OCI-LY7 (cell line): ENCODE measurements at regions not wholly inside any gene's neighbourhood (a gene's known extent, or its start where the extent isn't known, plus 50 kb on each side); places are given as distances from the start of the nearest gene placed in this dataset.

Source experiments
- BruUV-seq: library from RNA; stranded (reverse); fragments of 400-500 nt; replicated peaks from 2 replicates; lab custom pipeline; 2021; lab: Mats Ljungman, UMichigan
- CTCF ChIA-PET: fragments of 300-600 bp; sonication (Branson Sonifier 250); formaldehyde crosslinking; loops from one replicate; lab custom pipeline; 2022; ENCODE audit warnings: antibody characterized with exemption; ENCODE audit not compliant: unreplicated experiment; lab: Charles Lee
- POLR2A ChIA-PET: fragments of 300-600 bp; sonication (Branson Sonifier 250); formaldehyde crosslinking; loops from one replicate; lab custom pipeline; 2022; ENCODE audit warnings: antibody characterized with exemption; lab: Charles Lee
- DNase-seq: peaks from one replicate; pipeline ENCODE4 v3.0.0-alpha.2; 2015; ENCODE audit warnings: low spot score
- H2AFZ ChIP-seq: fragments of 200-600 bp; sonication (generic), shearing (Covaris generic); 2 replicates; pipeline ENCODE4 v1.6.1; 2014; ENCODE audit warnings: mild to moderate bottlenecking, antibody characterized with exemption, low read length, moderate library complexity
- H3K27ac ChIP-seq: fragments of 200-600 bp; sonication (generic); 2 replicates; pipeline ENCODE4 v1.5.1; 2014; ENCODE audit warnings: mixed run types, low read depth, mild to moderate bottlenecking, moderate library complexity, low read length, inconsistent platforms; ENCODE audit not compliant: poor library complexity, severe bottlenecking
- H3K36me3 ChIP-seq: fragments of 200-600 bp; sonication (generic); 2 replicates; pipeline ENCODE4 v1.6.1; 2014; ENCODE audit warnings: mild to moderate bottlenecking, antibody characterized with exemption, low read length, moderate library complexity, mixed read lengths; ENCODE audit not compliant: insufficient read depth
- H3K4me1 ChIP-seq: fragments of 200-600 bp; sonication (generic); 2 replicates; pipeline ENCODE4 v1.5.1; 2014; ENCODE audit warnings: mild to moderate bottlenecking, low read length; ENCODE audit not compliant: insufficient read depth, poor library complexity, severe bottlenecking
- H3K4me2 ChIP-seq: fragments of 200-600 bp; sonication (generic); 2 replicates; pipeline ENCODE4 v1.6.1; 2014; ENCODE audit warnings: mild to moderate bottlenecking, low read length
- H3K4me3 ChIP-seq: fragments of 200-600 bp; sonication (generic); 2 replicates; pipeline ENCODE4 v1.5.1; 2014; ENCODE audit warnings: mild to moderate bottlenecking, low read depth, low read length; ENCODE audit not compliant: poor library complexity, severe bottlenecking
- H3K79me2 ChIP-seq: fragments of 200-600 bp; sonication (generic); 2 replicates; pipeline ENCODE4 v1.6.1; 2016; ENCODE audit warnings: low read depth, mild to moderate bottlenecking, low read length, moderate library complexity, mixed read lengths; ENCODE audit not compliant: insufficient read depth
- H3K9me2 ChIP-seq: fragments of 200-600 bp; sonication (generic); 2 replicates; pipeline ENCODE4 v1.6.1; 2016; ENCODE audit warnings: mild to moderate bottlenecking, low read length, mixed read lengths; ENCODE audit not compliant: insufficient read depth
- H3K9me3 ChIP-seq: fragments of 200-600 bp; sonication (generic); 2 replicates; pipeline ENCODE4 v1.6.1; 2014; ENCODE audit warnings: mild to moderate bottlenecking, mixed run types, low read length, mixed read lengths
- H4K20me1 ChIP-seq: fragments of 200-600 bp; sonication (generic); 2 replicates; pipeline ENCODE4 v1.6.1; 2014; ENCODE audit warnings: mild to moderate bottlenecking, antibody characterized with exemption, low read length, moderate library complexity, mixed read lengths; ENCODE audit not compliant: insufficient read depth
- EZH2phosphoT487 ChIP-seq: fragments of 200-600 bp; sonication (generic); IDR thresholded peaks from 2 replicates; pipeline ENCODE4 v1.6.1; 2018; ENCODE audit warnings: low read depth, borderline replicate concordance, mild to moderate bottlenecking, mixed run types, antibody characterized with exemption, low read length, moderate library complexity, mixed read lengths
- intact Hi-C: fragments of 100-400 bp; cut with micrococcal nuclease; formaldehyde crosslinking; loops from one replicate; pipeline ENCODE4 v1.10.0; 2022; ENCODE audit not compliant: unreplicated experiment
- TF ChIP-seq, protein P1 (sequence below): fragments of 200-600 bp; sonication (generic); conservative IDR thresholded peaks from 2 replicates; pipeline ENCODE4 v1.5.1; 2014; ENCODE audit warnings: mild to moderate bottlenecking, antibody characterized with exemption, low read length, moderate library complexity, mixed read lengths

DNA sequence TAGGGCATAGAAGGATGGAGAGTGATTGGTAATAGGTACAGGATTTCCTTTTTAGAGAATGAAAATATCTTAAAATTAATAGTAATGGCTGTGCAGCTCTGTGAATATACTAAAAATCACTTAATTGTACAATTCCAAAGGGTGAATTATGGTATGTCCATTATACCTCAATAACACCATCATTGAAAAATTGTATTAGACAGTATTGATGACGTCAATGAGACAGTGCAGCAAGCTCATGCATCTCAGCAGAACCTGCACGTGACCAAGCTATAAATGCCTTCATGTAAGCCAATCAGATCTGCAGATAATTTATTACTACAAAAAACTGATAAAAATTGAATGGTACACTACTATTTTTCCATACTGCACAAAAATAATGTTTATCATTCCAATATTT is 354.4 kb upstream of the CDH19 start:
- H4K20me1 ChIP-seq: no peaks in the 10 kb centered on the region
- intact Hi-C loops: no loop called here
- TF ChIP-seq, protein P1, sequence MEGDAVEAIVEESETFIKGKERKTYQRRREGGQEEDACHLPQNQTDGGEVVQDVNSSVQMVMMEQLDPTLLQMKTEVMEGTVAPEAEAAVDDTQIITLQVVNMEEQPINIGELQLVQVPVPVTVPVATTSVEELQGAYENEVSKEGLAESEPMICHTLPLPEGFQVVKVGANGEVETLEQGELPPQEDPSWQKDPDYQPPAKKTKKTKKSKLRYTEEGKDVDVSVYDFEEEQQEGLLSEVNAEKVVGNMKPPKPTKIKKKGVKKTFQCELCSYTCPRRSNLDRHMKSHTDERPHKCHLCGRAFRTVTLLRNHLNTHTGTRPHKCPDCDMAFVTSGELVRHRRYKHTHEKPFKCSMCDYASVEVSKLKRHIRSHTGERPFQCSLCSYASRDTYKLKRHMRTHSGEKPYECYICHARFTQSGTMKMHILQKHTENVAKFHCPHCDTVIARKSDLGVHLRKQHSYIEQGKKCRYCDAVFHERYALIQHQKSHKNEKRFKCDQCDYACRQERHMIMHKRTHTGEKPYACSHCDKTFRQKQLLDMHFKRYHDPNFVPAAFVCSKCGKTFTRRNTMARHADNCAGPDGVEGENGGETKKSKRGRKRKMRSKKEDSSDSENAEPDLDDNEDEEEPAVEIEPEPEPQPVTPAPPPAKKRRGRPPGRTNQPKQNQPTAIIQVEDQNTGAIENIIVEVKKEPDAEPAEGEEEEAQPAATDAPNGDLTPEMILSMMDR: no peak
- TF ChIP-seq EZH2phosphoT487: no peak
- no peaks in the 10 kb centered on the region for H3K36me3 ChIP-seq
- no peaks in the 10 kb centered on the region for H3K9me3 ChIP-seq
- no peaks in the 10 kb centered on the region for H3K4me1 ChIP-seq
- no peak overlapping the region for H2AFZ ChIP-seq
- no peaks in the 10 kb centered on the region for H3K79me2 ChIP-seq
- ChIA-PET CTCF (no interaction called here), POLR2A (interaction anchor here (0.7 to 1.1 kb wide), 3 partner anchors 8 to 26 kb away, joined by 3 to 7 read pairs (median 3); no protein-coding TSS in a partner anchor)
- H3K4me2 ChIP-seq: no peak overlapping the region
- H3K27ac ChIP-seq: no peak overlapping the region
- no peaks in the 10 kb centered on the region for H3K9me2 ChIP-seq
- no peak for DNase-seq
- H3K4me3 ChIP-seq: no peak overlapping the region
- no TSS peak for BruUV-seq

DNA sequence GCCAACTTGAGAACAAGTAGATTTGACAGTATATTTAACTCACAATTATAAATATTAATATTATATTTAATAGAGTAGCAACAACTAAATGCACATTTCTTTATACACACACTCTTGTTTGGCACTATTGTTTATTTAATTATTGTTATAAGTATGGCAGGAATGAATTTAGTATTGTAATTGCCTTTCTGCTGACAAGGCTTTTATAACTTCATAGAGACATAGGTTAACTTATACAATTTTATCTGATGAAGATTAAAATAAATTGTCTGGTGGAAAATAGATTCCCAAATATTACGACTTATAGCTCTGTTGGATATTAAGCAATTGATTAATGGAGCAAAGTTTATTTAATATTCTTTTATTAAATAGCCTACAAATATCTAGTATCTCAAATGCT is 347.9 kb upstream of the CDH19 start:
- DNase-seq: no peak
- intact Hi-C loops: no loop called here
- no peaks in the 10 kb centered on the region for H4K20me1 ChIP-seq
- no peak overlapping the region for H3K4me3 ChIP-seq
- no peak overlapping the region for H2AFZ ChIP-seq
- H3K4me2 ChIP-seq: no peak overlapping the region
- no peaks in the 10 kb centered on the region for H3K36me3 ChIP-seq
- CTCF ChIA-PET: no interaction called here
- H3K27ac ChIP-seq: no peak overlapping the region
- H3K79me2 ChIP-seq: no peaks in the 10 kb centered on the region
- no peaks in the 10 kb centered on the region for H3K4me1 ChIP-seq
- no peaks in the 10 kb centered on the region for H3K9me2 ChIP-seq
- TF ChIP-seq, protein P1: no peak
- no peak for TF ChIP-seq EZH2phosphoT487
- POLR2A ChIA-PET: no interaction called here
- no TSS peak for BruUV-seq
- no peaks in the 10 kb centered on the region for H3K9me3 ChIP-seq

DNA sequence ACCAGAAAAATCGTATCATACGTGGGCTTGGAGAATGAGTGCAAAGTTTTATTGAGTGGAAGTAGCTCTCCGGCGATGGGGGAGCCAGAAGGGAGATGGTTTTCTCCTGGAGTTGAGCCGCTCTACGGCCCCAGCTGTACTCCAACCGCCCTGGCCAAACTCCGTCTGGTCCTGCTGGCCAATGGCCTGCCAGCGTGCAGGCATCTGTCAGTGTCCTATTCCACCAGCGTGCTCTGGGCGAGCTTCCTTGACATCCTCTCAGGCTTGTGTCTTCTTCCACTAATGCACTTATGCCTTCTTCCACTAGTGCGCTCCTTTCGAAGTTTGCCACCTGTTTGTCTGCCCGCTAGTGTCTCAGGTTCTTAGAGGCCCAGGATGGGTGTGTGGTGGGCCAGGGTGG is 345.5 kb upstream of the CDH19 start:
- ChIA-PET POLR2A (interaction anchor here (1.0 kb wide), 1 partner anchor 9 kb away, joined by 3 read pairs; no protein-coding TSS in a partner anchor), CTCF (no interaction called here)
- Histone ChIP-seq H4K20me1 (no peaks in the 10 kb centered on the region), H3K4me1 (no peaks in the 10 kb centered on the region), H3K4me3 (no peak overlapping the region), H2AFZ (no peak overlapping the region), H3K27ac (no peak overlapping the region), H3K4me2 (no peak overlapping the region), H3K36me3 (no peaks in the 10 kb centered on the region), H3K9me3 (no peaks in the 10 kb centered on the region), H3K9me2 (no peaks in the 10 kb centered on the region), H3K79me2 (no peaks in the 10 kb centered on the region)
- no TSS peak for BruUV-seq
- no peak for DNase-seq
- TF ChIP-seq EZH2phosphoT487: no peak
- TF ChIP-seq, protein P1: no peak
- intact Hi-C loops: no loop called here
